ENCODE measurements at regions not wholly inside any gene's neighbourhood (a gene's known extent, or its start where the extent isn't known, plus 50 kb on each side); places are given as distances from the start of the nearest gene placed in this dataset.
"Not testable (repeated sequence)": the region's sequence is repeated elsewhere in the genome, so short reads cannot be mapped to it uniquely, and the experiment has no call there.

DNA sequence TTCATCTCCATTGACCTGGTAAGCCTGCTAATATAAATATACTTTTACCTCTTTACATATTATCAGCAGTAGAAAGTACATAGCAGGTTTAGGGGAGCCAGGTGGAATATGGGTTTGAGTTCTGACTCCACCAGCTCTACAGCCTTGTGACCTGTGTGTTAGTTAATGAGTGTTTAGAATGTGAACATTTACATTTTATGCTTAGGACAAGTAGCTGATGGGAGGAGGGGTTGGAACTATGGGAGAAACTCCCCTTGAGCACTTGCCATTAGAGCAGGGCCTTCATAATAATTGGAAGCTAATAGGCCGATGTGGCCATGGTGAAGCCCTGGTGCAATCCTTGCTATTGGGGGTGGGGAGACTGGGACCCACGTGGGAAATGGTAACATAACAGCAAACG lies 148.3 kb upstream of the NTRK2 start:
- peaks cover 0 to 4% (median 0%) of the 10 kb centered on the region in 4 donors for H3K9me3 ChIP-seq (ENCODE audit: control insufficient read depth in 4 of 4, insufficient read depth in 3 of 4, low read length in 3 of 4)
- ATAC-seq (ENCODE audit: insufficient read depth, low FRiP score) = no peak

GRCh38 chr9:84526211-84526610 lies 143.3 kb upstream of the NTRK2 start:
- H3K4me3 ChIP-seq; H3K27me3 ChIP-seq (ENCODE audit: control insufficient read depth in 3 of 3, insufficient read depth in 3 of 3, low read length in 2 of 3); H3K27ac ChIP-seq (ENCODE audit: low read depth in 1 of 2, low read length in 1 of 2); H3K36me3 ChIP-seq (ENCODE audit: control insufficient read depth in 4 of 4, insufficient read depth in 4 of 4, low read length in 4 of 4); H3K9me3 ChIP-seq (ENCODE audit: control insufficient read depth in 4 of 4, insufficient read depth in 3 of 4, low read length in 3 of 4); H3K4me1 ChIP-seq (ENCODE audit: control insufficient read depth in 5 of 5, insufficient read depth in 5 of 5, low read length in 5 of 5); DNase-seq; ATAC-seq (ENCODE audit: insufficient read depth, low FRiP score); H3K9ac ChIP-seq (ENCODE audit: insufficient read depth in 1 of 2, low read length in 2 of 2): not testable (repeated sequence)
- WGBS, 2 donors = 92 to 95% methylated on average over 22 to 26 of the region's 26 CpGs

More for the DNA sequence above, 148.3 kb upstream of the NTRK2 start:
- Histone ChIP-seq H3K27me3 (ENCODE audit: control insufficient read depth in 3 of 3, insufficient read depth in 3 of 3, low read length in 2 of 3) (no peaks in the 10 kb centered on the region), H3K4me3 (no peak overlapping the region), H3K36me3 (ENCODE audit: control insufficient read depth in 4 of 4, insufficient read depth in 4 of 4, low read length in 4 of 4) (no peaks in the 10 kb centered on the region), H3K9ac (ENCODE audit: insufficient read depth in 1 of 2, low read length in 2 of 2) (no peak overlapping the region), H3K27ac (ENCODE audit: low read depth in 1 of 2, low read length in 1 of 2) (no peak overlapping the region), H3K4me1 (ENCODE audit: control insufficient read depth in 5 of 5, insufficient read depth in 5 of 5, low read length in 5 of 5) (no peaks in the 10 kb centered on the region)
- DNase-seq = peak in 1 of 3 donors; percentile 13
- 52 to 56% methylated on average over 3 of the region's 3 CpGs for WGBS, 2 donors
- TF ChIP-seq CTCF (IDR thresholded peaks at IDR 0.05; ENCODE audit: control extremely low read depth, extremely low read depth) = no peak

- H3K4me3 ChIP-seq; H3K36me3 ChIP-seq (ENCODE audit: control insufficient read depth in 4 of 4, insufficient read depth in 4 of 4, low read length in 4 of 4); ATAC-seq (ENCODE audit: insufficient read depth, low FRiP score); H3K27ac ChIP-seq (ENCODE audit: low read depth in 1 of 2, low read length in 1 of 2); H3K4me1 ChIP-seq (ENCODE audit: control insufficient read depth in 5 of 5, insufficient read depth in 5 of 5, low read length in 5 of 5); H3K9me3 ChIP-seq (ENCODE audit: control insufficient read depth in 4 of 4, insufficient read depth in 3 of 4, low read length in 3 of 4); H3K27me3 ChIP-seq (ENCODE audit: control insufficient read depth in 3 of 3, insufficient read depth in 3 of 3, low read length in 2 of 3); H3K9ac ChIP-seq (ENCODE audit: insufficient read depth in 1 of 2, low read length in 2 of 2); DNase-seq: not testable (repeated sequence)
- 96% methylated on average over 45 to 49 of the region's 49 CpGs for WGBS, 2 donors
These were observed 142.3 kb upstream of the NTRK2 start for GRCh38 chr9:84527060-84527720.

DNA sequence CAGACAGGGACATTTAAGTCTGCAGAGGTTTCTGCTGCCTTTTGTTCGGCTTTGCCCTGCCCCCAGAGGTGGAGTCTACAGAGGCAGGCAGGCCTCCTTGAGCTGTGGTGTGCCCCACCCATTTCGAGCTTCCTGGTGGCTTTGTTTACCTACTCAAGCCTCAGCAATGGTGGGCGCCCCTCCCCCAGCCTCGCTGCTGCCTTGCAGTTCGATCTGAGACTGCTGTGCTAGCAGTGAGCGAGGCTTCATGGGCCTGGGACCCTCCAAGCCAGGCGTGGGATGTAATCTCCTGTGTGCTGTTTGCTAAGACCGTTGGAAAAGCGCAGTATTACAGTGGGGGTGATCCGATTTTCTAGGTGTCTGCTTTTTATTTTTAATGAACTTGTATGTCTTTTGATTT lies 133.6 kb upstream of the NTRK2 start:
- WGBS, 2 donors = 57 to 61% methylated on average over 10 of the region's 10 CpGs
- H3K36me3 ChIP-seq (ENCODE audit: control insufficient read depth in 4 of 4, insufficient read depth in 4 of 4, low read length in 4 of 4); H3K4me3 ChIP-seq: not testable (repeated sequence)

GRCh38 chr9:84538879-84539278 lies 130.7 kb upstream of the NTRK2 start:
- no peaks in the 10 kb centered on the region for H3K36me3 ChIP-seq (ENCODE audit: control insufficient read depth in 4 of 4, insufficient read depth in 4 of 4, low read length in 4 of 4)
- H3K9ac ChIP-seq (ENCODE audit: insufficient read depth in 1 of 2, low read length in 2 of 2) = no peak overlapping the region
- H3K27ac ChIP-seq (ENCODE audit: low read depth in 1 of 2, low read length in 1 of 2) = no peak overlapping the region
- no peak overlapping the region for H3K4me3 ChIP-seq
- no peak for ATAC-seq (ENCODE audit: insufficient read depth, low FRiP score)
- WGBS, 2 donors = 91 to 98% methylated on average over 1 of the region's 1 CpG
- no peak for DNase-seq
- TF ChIP-seq CTCF (IDR thresholded peaks at IDR 0.05; ENCODE audit: control extremely low read depth, extremely low read depth) = no peak
- H3K27me3 ChIP-seq (ENCODE audit: control insufficient read depth in 3 of 3, insufficient read depth in 3 of 3, low read length in 2 of 3) = no peaks in the 10 kb centered on the region
- H3K4me1 ChIP-seq (ENCODE audit: control insufficient read depth in 5 of 5, insufficient read depth in 5 of 5, low read length in 5 of 5) = peaks cover 0 to 4% (median 0%) of the 10 kb centered on the region in 5 donors
- peaks cover 0 to 6% (median 3%) of the 10 kb centered on the region in 4 donors for H3K9me3 ChIP-seq (ENCODE audit: control insufficient read depth in 4 of 4, insufficient read depth in 3 of 4, low read length in 3 of 4)

More for the DNA sequence above, 133.6 kb upstream of the NTRK2 start:
- H3K9ac ChIP-seq (ENCODE audit: insufficient read depth in 1 of 2, low read length in 2 of 2); H3K27me3 ChIP-seq (ENCODE audit: control insufficient read depth in 3 of 3, insufficient read depth in 3 of 3, low read length in 2 of 3); H3K4me1 ChIP-seq (ENCODE audit: control insufficient read depth in 5 of 5, insufficient read depth in 5 of 5, low read length in 5 of 5); ATAC-seq (ENCODE audit: insufficient read depth, low FRiP score); H3K27ac ChIP-seq (ENCODE audit: low read depth in 1 of 2, low read length in 1 of 2); H3K9me3 ChIP-seq (ENCODE audit: control insufficient read depth in 4 of 4, insufficient read depth in 3 of 4, low read length in 3 of 4); DNase-seq: not testable (repeated sequence)

Data from lung (tissue), 11 donors.